AG09319 (cell line): ENCODE measurements at regions not wholly inside any gene's neighbourhood (a gene's known extent, or its start where the extent isn't known, plus 50 kb on each side); places are given as distances from the start of the nearest gene placed in this dataset.
"Not testable (repeated sequence)": the region's sequence is repeated elsewhere in the genome, so short reads cannot be mapped to it uniquely, and the experiment has no call there.

Experiments
- DNase-seq: peaks from one replicate; pipeline ENCODE4 v3.0.0-alpha.2; 2010; ENCODE audit warnings: low read depth; ENCODE audit errors: extremely low read depth
- TF ChIP-seq, protein P1 (sequence below): IDR thresholded peaks from 2 replicates; pipeline ENCODE4 v1.5.1; 2011; ENCODE audit warnings: low read depth, mild to moderate bottlenecking, inconsistent platforms, low read length, moderate library complexity

DNA sequence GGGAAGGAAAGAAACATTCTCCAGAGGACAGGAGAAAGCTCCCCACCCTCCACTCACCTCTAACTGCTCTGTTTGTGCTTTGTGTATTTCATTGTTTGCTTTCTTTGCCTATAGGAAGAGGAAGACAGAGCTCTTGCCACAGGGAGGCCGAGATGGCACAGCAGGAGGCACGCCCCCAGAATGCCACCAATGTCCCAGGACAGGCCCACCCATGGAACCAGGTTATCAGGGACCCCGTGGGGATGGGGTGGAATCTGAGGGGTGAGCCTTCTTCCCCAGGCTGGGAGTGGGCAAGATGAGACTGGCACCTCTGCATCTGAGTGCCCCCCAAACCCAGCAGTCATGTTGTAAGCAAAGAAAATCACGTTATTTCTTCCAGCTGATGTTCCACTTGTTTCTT is 155.8 kb downstream of the TBC1D2B start:
- no peak for DNase-seq
- TF ChIP-seq, protein P1, sequence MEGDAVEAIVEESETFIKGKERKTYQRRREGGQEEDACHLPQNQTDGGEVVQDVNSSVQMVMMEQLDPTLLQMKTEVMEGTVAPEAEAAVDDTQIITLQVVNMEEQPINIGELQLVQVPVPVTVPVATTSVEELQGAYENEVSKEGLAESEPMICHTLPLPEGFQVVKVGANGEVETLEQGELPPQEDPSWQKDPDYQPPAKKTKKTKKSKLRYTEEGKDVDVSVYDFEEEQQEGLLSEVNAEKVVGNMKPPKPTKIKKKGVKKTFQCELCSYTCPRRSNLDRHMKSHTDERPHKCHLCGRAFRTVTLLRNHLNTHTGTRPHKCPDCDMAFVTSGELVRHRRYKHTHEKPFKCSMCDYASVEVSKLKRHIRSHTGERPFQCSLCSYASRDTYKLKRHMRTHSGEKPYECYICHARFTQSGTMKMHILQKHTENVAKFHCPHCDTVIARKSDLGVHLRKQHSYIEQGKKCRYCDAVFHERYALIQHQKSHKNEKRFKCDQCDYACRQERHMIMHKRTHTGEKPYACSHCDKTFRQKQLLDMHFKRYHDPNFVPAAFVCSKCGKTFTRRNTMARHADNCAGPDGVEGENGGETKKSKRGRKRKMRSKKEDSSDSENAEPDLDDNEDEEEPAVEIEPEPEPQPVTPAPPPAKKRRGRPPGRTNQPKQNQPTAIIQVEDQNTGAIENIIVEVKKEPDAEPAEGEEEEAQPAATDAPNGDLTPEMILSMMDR, result no peak

GRCh38 chr15:77916966-77917635 is 160.4 kb downstream of the TBC1D2B start:
- DNase-seq, result not testable (repeated sequence)

DNA sequence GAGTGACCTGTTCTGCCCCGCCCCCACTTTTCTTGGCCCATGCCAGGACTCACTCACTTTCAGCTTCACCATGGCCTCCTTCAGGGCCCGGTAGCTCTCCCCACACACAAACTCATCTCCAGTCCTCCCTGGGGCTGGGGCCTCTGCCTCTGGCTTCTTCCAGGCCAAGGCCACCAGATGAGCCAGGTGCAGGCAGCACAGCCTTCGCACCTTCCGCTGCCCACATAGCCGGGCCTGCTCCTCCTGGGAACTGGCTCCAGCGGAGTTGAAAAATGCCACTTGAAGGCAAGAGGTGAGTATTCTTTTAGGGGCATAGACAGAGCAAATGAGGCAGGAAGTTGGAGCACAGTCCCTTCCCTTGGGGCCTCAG is 161.6 kb downstream of the TBC1D2B start:
- not testable (repeated sequence) for DNase-seq

- DNase-seq, result no peak
- TF ChIP-seq, protein P1, result no peak
Observed at GRCh38 chr15:77915261-77915960, 162.1 kb downstream of the TBC1D2B start.

- not testable (repeated sequence) for DNase-seq
Observed at GRCh38 chr15:77914531-77914930, 163.0 kb downstream of the TBC1D2B start.

DNA sequence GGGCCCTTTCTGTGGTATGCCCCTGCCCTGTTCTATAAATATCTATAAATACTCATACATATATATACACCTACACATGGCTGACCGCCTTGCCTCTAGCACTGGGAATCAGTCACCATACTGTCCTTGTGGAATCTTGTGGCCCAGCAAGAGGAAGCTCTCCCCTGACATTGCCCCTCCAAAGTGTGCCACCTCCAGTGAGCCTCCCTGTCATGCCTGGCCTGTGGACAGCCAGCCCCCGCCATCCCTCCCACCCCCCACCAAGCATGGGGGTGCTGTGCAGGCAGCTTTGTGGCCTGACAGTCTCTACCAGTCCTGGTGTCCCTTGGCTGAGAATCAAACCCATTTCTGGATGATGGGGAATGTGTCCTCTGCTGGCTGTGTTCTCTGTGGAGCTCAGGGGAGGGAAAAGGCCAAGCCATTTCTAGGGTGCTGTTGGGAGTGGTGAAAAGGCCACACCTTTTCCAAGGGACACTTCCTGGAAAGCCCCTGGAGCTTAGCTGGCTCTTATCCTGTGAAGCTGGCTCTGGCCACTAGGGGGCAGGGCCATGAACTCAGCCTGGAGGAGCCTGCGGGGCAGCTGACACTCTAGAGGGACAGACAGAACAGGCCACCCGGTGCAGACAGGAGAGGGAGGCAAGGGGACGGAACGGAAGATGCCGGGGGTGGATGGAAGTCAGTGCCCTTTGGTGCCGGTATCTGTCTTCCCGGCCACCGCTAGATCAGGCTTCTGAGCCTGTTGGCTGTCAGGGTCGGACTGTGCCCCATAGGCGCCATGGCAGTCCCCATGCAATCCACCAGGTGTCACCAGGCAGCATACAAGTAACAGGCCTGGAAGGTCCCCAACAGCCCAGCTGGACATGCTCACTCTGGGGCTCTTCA is 167.2 kb downstream of the TBC1D2B start:
- DNase-seq, result peak; percentile 40

GRCh38 chr15:77909182-77909940 is 168.2 kb downstream of the TBC1D2B start:
- no peak for DNase-seq
- TF ChIP-seq, protein P1, result no peak

More for the DNA sequence above, 167.2 kb downstream of the TBC1D2B start:
- TF ChIP-seq, protein P1, result peak; percentile 53

GRCh38 chr15:77908752-77909111 is 168.8 kb downstream of the TBC1D2B start:
- not testable (repeated sequence) for DNase-seq
